Choroid plexus epithelial cell (primary cell): ENCODE measurements at regions not wholly inside any gene's neighbourhood (a gene's known extent, or its start where the extent isn't known, plus 50 kb on each side); places are given as distances from the start of the nearest gene placed in this dataset.

Source experiments
- DNase-seq: peaks from one replicate; pipeline ENCODE4 v3.0.0-alpha.2; 2010; ENCODE audit warnings: low read depth
- H3K4me3 ChIP-seq: 2 replicates; pipeline ENCODE4 v1.5.1; 2011; ENCODE audit warnings: low read depth, mild to moderate bottlenecking, control low read depth, low read length, moderate library complexity
- TF ChIP-seq, protein P1 (sequence below): conservative IDR thresholded peaks from 2 replicates; pipeline ENCODE4 v1.5.1; 2011; ENCODE audit warnings: low read depth, mild to moderate bottlenecking, control low read depth, inconsistent platforms, low read length, moderate library complexity

DNA sequence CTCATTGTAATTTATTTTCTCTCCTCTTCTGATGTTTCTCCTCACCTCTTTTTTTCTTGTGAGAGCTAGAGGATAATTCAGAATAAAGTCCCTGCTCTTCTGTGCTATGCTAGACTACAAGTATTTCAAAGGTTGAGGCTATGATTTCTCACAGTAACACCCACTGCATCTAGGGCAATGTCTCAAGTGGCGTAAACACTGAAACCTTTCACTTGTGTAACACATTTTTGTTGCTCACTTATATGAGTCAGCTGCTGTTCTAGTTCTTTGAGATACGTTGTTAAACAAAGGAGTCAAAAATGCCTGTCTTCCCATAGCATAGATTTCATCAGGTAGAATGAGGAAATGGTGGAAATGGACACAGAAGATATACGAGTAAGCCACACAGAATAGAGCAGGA lies 305.1 kb upstream of the PITRM1 start:
- DNase-seq = peak; percentile 95
- TF ChIP-seq, protein P1, sequence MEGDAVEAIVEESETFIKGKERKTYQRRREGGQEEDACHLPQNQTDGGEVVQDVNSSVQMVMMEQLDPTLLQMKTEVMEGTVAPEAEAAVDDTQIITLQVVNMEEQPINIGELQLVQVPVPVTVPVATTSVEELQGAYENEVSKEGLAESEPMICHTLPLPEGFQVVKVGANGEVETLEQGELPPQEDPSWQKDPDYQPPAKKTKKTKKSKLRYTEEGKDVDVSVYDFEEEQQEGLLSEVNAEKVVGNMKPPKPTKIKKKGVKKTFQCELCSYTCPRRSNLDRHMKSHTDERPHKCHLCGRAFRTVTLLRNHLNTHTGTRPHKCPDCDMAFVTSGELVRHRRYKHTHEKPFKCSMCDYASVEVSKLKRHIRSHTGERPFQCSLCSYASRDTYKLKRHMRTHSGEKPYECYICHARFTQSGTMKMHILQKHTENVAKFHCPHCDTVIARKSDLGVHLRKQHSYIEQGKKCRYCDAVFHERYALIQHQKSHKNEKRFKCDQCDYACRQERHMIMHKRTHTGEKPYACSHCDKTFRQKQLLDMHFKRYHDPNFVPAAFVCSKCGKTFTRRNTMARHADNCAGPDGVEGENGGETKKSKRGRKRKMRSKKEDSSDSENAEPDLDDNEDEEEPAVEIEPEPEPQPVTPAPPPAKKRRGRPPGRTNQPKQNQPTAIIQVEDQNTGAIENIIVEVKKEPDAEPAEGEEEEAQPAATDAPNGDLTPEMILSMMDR = no peak
- H3K4me3 ChIP-seq = no peak overlapping the region

DNA sequence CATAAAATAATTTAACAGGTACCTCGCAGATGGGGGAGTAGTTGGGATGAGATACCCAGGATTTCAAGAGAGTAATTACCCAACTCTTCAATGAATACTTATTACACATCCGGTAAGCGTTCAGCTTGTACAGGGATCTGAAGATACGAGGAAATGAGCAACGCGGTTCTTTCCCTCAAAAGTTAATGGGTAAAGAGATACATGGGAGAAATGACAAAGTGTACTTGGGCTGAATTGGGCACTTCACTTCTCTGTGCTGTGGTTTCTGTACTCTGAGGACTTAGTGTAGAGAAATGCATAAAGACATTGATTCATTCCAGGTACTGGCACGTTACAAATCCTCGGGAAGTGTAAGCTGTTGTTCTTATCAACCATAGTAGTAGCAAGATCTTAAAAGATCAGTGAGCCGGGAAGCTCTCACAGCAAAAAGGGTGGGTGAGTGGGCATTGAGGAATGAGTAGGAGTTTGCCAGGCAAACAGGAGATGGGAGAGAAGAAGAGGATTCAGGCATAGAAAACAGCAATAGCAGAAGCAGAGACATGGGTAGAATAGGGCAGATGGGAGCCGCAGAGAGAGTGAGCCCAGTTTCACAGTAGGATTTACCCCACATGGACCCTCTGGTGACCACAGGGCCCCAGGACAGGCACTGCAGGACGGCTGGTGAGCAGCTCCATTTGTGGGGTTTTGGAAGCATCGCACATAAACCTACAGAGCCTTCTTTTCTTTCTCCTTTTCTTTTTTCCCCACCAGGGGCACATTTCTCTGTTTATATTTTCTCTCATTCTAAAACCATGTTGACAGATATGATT lies 304.3 kb upstream of the PITRM1 start:
- H3K4me3 ChIP-seq = no peak overlapping the region
- DNase-seq = no peak
- TF ChIP-seq, protein P1 = peak; percentile 30

DNA sequence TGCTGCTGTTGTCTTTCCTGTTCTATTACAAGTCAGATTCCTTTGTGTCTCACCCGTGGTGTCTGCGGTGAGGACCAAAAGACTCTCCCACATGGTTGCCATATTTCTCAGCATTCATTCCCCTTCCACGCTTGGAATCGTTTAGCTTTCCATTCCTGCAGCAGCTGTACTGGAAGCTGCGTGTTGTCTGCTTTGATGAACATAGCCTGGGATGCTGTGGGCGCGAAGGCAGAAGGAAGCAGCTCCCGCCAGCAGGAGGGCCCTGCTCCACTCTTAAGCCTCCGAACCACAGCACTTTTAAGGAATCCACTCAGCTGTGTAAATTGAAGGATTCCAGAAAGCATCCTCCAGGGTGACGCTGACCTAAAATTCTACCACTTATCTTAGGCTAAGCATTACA lies 303.6 kb upstream of the PITRM1 start:
- TF ChIP-seq, protein P1 = peak; percentile 45
- peak; percentile 52 for DNase-seq
- H3K4me3 ChIP-seq = no peak overlapping the region

- TF ChIP-seq, protein P1 = no peak
- DNase-seq = no peak
Observed at GRCh38 chr10:3475367-3475766, 302.8 kb upstream of the PITRM1 start.

GRCh38 chr10:3474266-3474665 lies 301.7 kb upstream of the PITRM1 start:
- TF ChIP-seq, protein P1 = no peak
- no peak overlapping the region for H3K4me3 ChIP-seq
- no peak for DNase-seq

More at GRCh38 chr10:3475367-3475766, 302.8 kb upstream of the PITRM1 start:
- no peak overlapping the region for H3K4me3 ChIP-seq

- TF ChIP-seq, protein P1 = no peak
Observed at GRCh38 chr10:3473271-3473670, 300.7 kb upstream of the PITRM1 start.

GRCh38 chr10:3472287-3473051 lies 299.9 kb upstream of the PITRM1 start:
- H3K4me3 ChIP-seq = no peak overlapping the region
- TF ChIP-seq, protein P1 = no peak
- peak; percentile 58 for DNase-seq

More at GRCh38 chr10:3473271-3473670, 300.7 kb upstream of the PITRM1 start:
- H3K4me3 ChIP-seq = no peak overlapping the region
- no peak for DNase-seq
